ENCODE measurements at regions not wholly inside any gene's neighbourhood (a gene's known extent, or its start where the extent isn't known, plus 50 kb on each side); places are given as distances from the start of the nearest gene placed in this dataset.

DNA sequence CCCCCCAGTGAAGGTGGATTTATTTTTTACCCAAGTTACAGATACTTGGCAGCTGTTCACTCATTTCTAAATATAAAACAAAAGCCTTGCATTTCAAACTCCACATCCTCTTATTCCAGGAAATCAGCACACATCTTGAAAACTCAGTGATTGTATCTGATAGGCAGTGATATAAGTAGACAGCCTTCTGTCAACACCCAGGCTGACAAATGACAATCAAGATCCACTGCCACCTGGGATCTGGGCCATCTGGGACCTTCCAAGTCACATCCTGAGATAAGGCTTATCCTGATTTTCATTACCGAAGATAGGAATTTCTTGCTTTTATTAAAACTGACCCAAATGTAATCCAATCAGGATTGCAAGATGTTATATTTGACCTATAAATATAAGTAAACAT is 201.3 kb upstream of the PUM3 start:
- Histone ChIP-seq H3K9ac (ENCODE audit: low read length) (no peak overlapping the region), H4K20me1 (ENCODE audit: insufficient read depth) (no peaks in the 10 kb centered on the region), H3K4me2 (ENCODE audit: low read length) (no peak overlapping the region), H2AFZ (ENCODE audit: low read depth, low read length, poor library complexity, severe bottlenecking) (no peak overlapping the region), H3K4me1 (ENCODE audit: control insufficient read depth in 1 of 2, insufficient read depth in 2 of 2, low read length in 2 of 2) (no peaks in the 10 kb centered on the region), H3K27me3 (ENCODE audit: insufficient read depth, low read length) (0 out of 2 replicates have a peak, but pooled peaks cover 31% of the 10 kb centered on the region), H3K4me3 (replicated peaks in 1 of 2; ENCODE audit: low read depth in 1 of 2, low read length in 2 of 2) (no peak overlapping the region), H3K27ac (ENCODE audit: low read depth, low read length) (no peak overlapping the region), H3K79me2 (ENCODE audit: insufficient read depth, low read length) (no peaks in the 10 kb centered on the region), H3K9me2 (ENCODE audit: insufficient read depth) (no peaks in the 10 kb centered on the region), H3K36me3 (ENCODE audit: control insufficient read depth in 1 of 2, insufficient read depth in 2 of 2, low read length in 2 of 2) (no peaks in the 10 kb centered on the region), H3K9me3 (ENCODE audit: control insufficient read depth in 1 of 2, insufficient read depth in 1 of 2, low read depth in 1 of 2, low read length in 2 of 2) (no peaks in the 10 kb centered on the region)
- RAD21 ChIA-PET (ENCODE audit: low non-redundant PET in 1 of 2, low total read pairs in 2 of 2, uncharacterized antibody in 2 of 2, unreplicated experiment in 2 of 2), result no interaction called here
- ATAC-seq (no peak), DNase-seq (ENCODE audit: low read depth, low spot score) (no peak)
- TF ChIP-seq YY1 (IDR thresholded peaks at IDR 0.05; ENCODE audit: extremely low read depth, insufficient replicate concordance, low read depth, low read length), result no peak
- TF ChIP-seq RAD21 (IDR thresholded peaks at IDR 0.05; ENCODE audit: low read depth), result no peak
- TF ChIP-seq SRF (IDR thresholded peaks at IDR 0.05; ENCODE audit: low read depth), result no peak
- no peak for TF ChIP-seq ZFX (IDR thresholded peaks at IDR 0.05)
- no peak for TF ChIP-seq SP1 (IDR thresholded peaks at IDR 0.05; ENCODE audit: low read depth)
- TF ChIP-seq CBX3 (IDR thresholded peaks at IDR 0.05; ENCODE audit: low read depth), result no peak
- TF ChIP-seq EZH2phosphoT487 (IDR thresholded peaks at IDR 0.05; ENCODE audit: borderline replicate concordance), result no peak
- no peak for TF ChIP-seq POLR2AphosphoS5 (IDR thresholded peaks at IDR 0.05; ENCODE audit: low read depth, low read length)
- no peak for TF ChIP-seq EZH2 (IDR thresholded peaks at IDR 0.05)
- TF ChIP-seq TCF7L2 (IDR thresholded peaks at IDR 0.05; ENCODE audit: borderline replicate concordance, extremely low read depth, insufficient read depth, insufficient read length), result no peak
- BruUV-seq (replicated peaks), result no TSS peak
- intact Hi-C loops (cut with micrococcal nuclease), result no loop called here
- CTCF ChIA-PET, result no interaction called here
- POLR2A ChIA-PET, result no interaction called here

DNA sequence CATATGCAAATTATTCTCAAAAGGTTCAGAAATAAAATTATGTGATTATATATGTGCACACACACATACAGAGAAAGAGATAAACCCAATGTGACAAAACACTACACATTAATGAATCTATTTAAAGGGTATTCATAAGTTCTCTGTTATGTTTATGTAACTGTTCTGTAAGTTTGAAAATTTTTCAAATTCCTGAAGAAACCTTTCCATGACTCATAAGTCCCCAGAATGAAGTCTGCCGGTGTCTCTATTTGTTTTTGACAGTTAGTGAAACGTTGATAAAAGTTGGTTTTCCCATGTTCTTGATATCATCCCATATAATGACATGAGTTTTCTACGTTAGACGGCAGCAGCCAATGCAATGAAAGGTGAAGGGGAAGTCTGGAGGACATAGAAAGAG is 199.5 kb upstream of the PUM3 start:
- no TSS peak for BruUV-seq (replicated peaks)
- Histone ChIP-seq H3K27ac (ENCODE audit: low read depth, low read length) (no peak overlapping the region), H3K4me2 (ENCODE audit: low read length) (no peak overlapping the region), H3K9ac (ENCODE audit: low read length) (no peak overlapping the region), H2AFZ (ENCODE audit: low read depth, low read length, poor library complexity, severe bottlenecking) (no peak overlapping the region), H3K9me2 (ENCODE audit: insufficient read depth) (no peaks in the 10 kb centered on the region), H3K4me1 (ENCODE audit: control insufficient read depth in 1 of 2, insufficient read depth in 2 of 2, low read length in 2 of 2) (no peaks in the 10 kb centered on the region), H3K4me3 (replicated peaks in 1 of 2; ENCODE audit: low read depth in 1 of 2, low read length in 2 of 2) (no peak overlapping the region), H3K9me3 (ENCODE audit: control insufficient read depth in 1 of 2, insufficient read depth in 1 of 2, low read depth in 1 of 2, low read length in 2 of 2) (no peaks in the 10 kb centered on the region), H3K27me3 (ENCODE audit: insufficient read depth, low read length) (0 out of 2 replicates have a peak, but pooled peaks cover 16% of the 10 kb centered on the region), H3K79me2 (ENCODE audit: insufficient read depth, low read length) (no peaks in the 10 kb centered on the region), H4K20me1 (ENCODE audit: insufficient read depth) (no peaks in the 10 kb centered on the region), H3K36me3 (ENCODE audit: control insufficient read depth in 1 of 2, insufficient read depth in 2 of 2, low read length in 2 of 2) (no peaks in the 10 kb centered on the region; a peak in 1 of 4 replicates)
- ChIA-PET POLR2A (no interaction called here), CTCF (no interaction called here), RAD21 (ENCODE audit: low non-redundant PET in 1 of 2, low total read pairs in 2 of 2, uncharacterized antibody in 2 of 2, unreplicated experiment in 2 of 2) (no interaction called here)
- intact Hi-C loops (cut with micrococcal nuclease), result no loop called here
- ATAC-seq (no peak), DNase-seq (ENCODE audit: low read depth, low spot score) (no peak)
- TF ChIP-seq TCF7L2 (IDR thresholded peaks at IDR 0.05; ENCODE audit: borderline replicate concordance, extremely low read depth, insufficient read depth, insufficient read length) (no peak), EZH2 (IDR thresholded peaks at IDR 0.05) (no peak), SP1 (IDR thresholded peaks at IDR 0.05; ENCODE audit: low read depth) (no peak), ZFX (IDR thresholded peaks at IDR 0.05) (no peak), RAD21 (IDR thresholded peaks at IDR 0.05; ENCODE audit: low read depth) (no peak), CBX3 (IDR thresholded peaks at IDR 0.05; ENCODE audit: low read depth) (no peak), CEBPB (IDR thresholded peaks at IDR 0.05; ENCODE audit: low read depth) (no peak)
- TF ChIP-seq, protein P1, sequence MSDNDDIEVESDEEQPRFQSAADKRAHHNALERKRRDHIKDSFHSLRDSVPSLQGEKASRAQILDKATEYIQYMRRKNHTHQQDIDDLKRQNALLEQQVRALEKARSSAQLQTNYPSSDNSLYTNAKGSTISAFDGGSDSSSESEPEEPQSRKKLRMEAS (IDR thresholded peaks at IDR 0.05), result no peak
- TF ChIP-seq, protein P2, sequence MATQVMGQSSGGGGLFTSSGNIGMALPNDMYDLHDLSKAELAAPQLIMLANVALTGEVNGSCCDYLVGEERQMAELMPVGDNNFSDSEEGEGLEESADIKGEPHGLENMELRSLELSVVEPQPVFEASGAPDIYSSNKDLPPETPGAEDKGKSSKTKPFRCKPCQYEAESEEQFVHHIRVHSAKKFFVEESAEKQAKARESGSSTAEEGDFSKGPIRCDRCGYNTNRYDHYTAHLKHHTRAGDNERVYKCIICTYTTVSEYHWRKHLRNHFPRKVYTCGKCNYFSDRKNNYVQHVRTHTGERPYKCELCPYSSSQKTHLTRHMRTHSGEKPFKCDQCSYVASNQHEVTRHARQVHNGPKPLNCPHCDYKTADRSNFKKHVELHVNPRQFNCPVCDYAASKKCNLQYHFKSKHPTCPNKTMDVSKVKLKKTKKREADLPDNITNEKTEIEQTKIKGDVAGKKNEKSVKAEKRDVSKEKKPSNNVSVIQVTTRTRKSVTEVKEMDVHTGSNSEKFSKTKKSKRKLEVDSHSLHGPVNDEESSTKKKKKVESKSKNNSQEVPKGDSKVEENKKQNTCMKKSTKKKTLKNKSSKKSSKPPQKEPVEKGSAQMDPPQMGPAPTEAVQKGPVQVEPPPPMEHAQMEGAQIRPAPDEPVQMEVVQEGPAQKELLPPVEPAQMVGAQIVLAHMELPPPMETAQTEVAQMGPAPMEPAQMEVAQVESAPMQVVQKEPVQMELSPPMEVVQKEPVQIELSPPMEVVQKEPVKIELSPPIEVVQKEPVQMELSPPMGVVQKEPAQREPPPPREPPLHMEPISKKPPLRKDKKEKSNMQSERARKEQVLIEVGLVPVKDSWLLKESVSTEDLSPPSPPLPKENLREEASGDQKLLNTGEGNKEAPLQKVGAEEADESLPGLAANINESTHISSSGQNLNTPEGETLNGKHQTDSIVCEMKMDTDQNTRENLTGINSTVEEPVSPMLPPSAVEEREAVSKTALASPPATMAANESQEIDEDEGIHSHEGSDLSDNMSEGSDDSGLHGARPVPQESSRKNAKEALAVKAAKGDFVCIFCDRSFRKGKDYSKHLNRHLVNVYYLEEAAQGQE (IDR thresholded peaks at IDR 0.05; ENCODE audit: low read depth), result no peak
- TF ChIP-seq, protein P3, sequence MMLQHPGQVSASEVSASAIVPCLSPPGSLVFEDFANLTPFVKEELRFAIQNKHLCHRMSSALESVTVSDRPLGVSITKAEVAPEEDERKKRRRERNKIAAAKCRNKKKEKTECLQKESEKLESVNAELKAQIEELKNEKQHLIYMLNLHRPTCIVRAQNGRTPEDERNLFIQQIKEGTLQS (IDR thresholded peaks at IDR 0.05), result no peak
- TF ChIP-seq, protein P4, sequence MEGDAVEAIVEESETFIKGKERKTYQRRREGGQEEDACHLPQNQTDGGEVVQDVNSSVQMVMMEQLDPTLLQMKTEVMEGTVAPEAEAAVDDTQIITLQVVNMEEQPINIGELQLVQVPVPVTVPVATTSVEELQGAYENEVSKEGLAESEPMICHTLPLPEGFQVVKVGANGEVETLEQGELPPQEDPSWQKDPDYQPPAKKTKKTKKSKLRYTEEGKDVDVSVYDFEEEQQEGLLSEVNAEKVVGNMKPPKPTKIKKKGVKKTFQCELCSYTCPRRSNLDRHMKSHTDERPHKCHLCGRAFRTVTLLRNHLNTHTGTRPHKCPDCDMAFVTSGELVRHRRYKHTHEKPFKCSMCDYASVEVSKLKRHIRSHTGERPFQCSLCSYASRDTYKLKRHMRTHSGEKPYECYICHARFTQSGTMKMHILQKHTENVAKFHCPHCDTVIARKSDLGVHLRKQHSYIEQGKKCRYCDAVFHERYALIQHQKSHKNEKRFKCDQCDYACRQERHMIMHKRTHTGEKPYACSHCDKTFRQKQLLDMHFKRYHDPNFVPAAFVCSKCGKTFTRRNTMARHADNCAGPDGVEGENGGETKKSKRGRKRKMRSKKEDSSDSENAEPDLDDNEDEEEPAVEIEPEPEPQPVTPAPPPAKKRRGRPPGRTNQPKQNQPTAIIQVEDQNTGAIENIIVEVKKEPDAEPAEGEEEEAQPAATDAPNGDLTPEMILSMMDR (IDR thresholded peaks at IDR 0.05 in 2 of 3, conservative IDR thresholded peaks at IDR 0.05 in 1 of 3; ENCODE audit: borderline replicate concordance in 1 of 3, insufficient read depth in 1 of 3, low read depth in 2 of 3, low read length in 2 of 3), result no peak

Data from HCT116 (cell line).